C4-2B (cell line): ENCODE measurements at regions not wholly inside any gene's neighbourhood (a gene's known extent, or its start where the extent isn't known, plus 50 kb on each side); places are given as distances from the start of the nearest gene placed in this dataset.

Source experiments
- H3K27ac ChIP-seq: fragments of 450-650 bp; 2 replicates; pipeline ENCODE4 v1.5.1; 2017
- CTCF ChIP-seq: fragments of 450-650 bp; conservative IDR thresholded peaks from 2 replicates; pipeline ENCODE4 v1.5.1; 2017; ENCODE audit warnings: mild to moderate bottlenecking
- ZFX ChIP-seq: fragments of 450-650 bp; IDR thresholded peaks from 2 replicates; pipeline ENCODE4 v1.6.1; 2017

GRCh38 chr4:56220261-56220660 lies 167.0 kb downstream of the AASDH start:
- no peak overlapping the region for H3K27ac ChIP-seq
- no peak for TF ChIP-seq CTCF
- no peak for TF ChIP-seq ZFX

- no peak overlapping the region for H3K27ac ChIP-seq
- TF ChIP-seq CTCF (no peak), ZFX (no peak)
These were observed 167.8 kb downstream of the AASDH start for GRCh38 chr4:56219447-56219846.

- TF ChIP-seq CTCF (no peak), ZFX (no peak)
- no peak overlapping the region for H3K27ac ChIP-seq
These were observed 168.9 kb downstream of the AASDH start for GRCh38 chr4:56218230-56218895.

GRCh38 chr4:56217343-56217890 lies 169.9 kb downstream of the AASDH start:
- TF ChIP-seq CTCF (no peak), ZFX (no peak)
- no peak overlapping the region for H3K27ac ChIP-seq

- H3K27ac ChIP-seq = no peak overlapping the region
- TF ChIP-seq CTCF (no peak), ZFX (no peak)
These were observed 171.4 kb downstream of the AASDH start for GRCh38 chr4:56215901-56216300.

- no peak for TF ChIP-seq ZFX
- no peak for TF ChIP-seq CTCF
- no peak overlapping the region for H3K27ac ChIP-seq
These were observed 172.0 kb downstream of the AASDH start for GRCh38 chr4:56215141-56215783.

- no peak overlapping the region for H3K27ac ChIP-seq
- TF ChIP-seq ZFX = no peak
- TF ChIP-seq CTCF = no peak
These were observed 173.7 kb downstream of the AASDH start for GRCh38 chr4:56213543-56213942.
